ENCODE measurements at regions not wholly inside any gene's neighbourhood (a gene's known extent, or its start where the extent isn't known, plus 50 kb on each side); places are given as distances from the start of the nearest gene placed in this dataset.

DNA sequence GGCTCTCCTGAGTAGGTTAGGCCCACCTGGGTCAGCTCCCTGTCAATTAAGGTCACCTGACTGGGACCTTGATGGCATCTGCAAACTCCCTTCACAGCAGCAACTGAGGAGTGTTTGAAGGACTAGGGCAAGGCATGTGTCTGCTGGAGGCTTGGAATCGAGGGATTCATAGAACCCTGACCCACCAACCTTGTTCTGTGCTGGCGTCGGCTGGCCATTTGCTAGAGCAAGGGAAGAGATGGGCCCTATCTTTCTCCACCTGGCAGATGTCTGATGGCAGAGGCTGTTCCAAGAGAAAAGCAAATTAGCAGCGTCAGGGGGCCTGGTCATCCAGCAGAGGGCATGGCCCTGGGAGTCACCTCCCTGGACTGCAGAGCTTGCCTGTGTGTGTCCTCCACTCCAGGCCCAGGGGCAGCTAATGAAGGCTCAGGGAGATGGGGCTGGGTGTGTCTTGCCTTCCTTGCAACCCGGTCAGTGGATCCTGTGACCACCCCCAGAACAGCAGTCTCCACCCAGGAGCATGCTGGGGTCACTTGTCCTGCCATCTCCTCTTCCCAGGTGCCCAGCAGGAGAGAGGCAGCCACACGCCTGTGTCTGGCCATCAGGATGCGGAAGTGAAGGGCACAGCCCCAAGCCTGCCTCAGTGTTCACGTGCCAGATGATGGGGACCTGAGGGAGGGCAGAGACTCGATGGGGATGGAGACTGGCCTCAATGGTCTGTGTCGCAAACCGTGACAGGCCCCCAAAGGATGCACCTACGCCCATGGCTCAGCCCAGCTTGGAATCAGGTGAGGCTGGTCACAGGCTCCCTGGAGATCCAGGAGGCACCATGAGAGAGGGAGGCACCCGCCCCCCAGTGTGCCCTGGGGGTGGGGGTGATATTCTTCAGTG lies 53.9 kb downstream of the BARX1 start:
- Histone ChIP-seq H3K27ac (ENCODE audit: low read length in 2 of 2) (no peak overlapping the region), H3K9ac (ENCODE audit: low read length) (no peak overlapping the region), H3K4me3 (ENCODE audit: control extremely low read depth in 1 of 5, extremely low read depth in 1 of 5, insufficient read depth in 1 of 5, low read depth in 2 of 5, low read length in 4 of 5) (no peak overlapping the region), H3K4me1 (ENCODE audit: control insufficient read depth in 2 of 2, insufficient read depth in 2 of 2, low read length in 2 of 2) (no peaks in the 10 kb centered on the region), H3K36me3 (replicated peaks in 1 of 2; ENCODE audit: control extremely low read depth in 1 of 2, control insufficient read depth in 1 of 2, extremely low read depth in 1 of 2, insufficient read depth in 2 of 2, low read length in 1 of 2) (no peaks in the 10 kb centered on the region), H3K4me2 (replicated peaks; ENCODE audit: low read depth, low read length, poor library complexity, severe bottlenecking) (no peak overlapping the region), H4K20me1 (ENCODE audit: control insufficient read depth, insufficient read depth, low read length, poor library complexity, severe bottlenecking) (no peaks in the 10 kb centered on the region), H3K79me2 (ENCODE audit: control insufficient read depth, insufficient read depth, low read length) (no peaks in the 10 kb centered on the region), H3K9me3 (ENCODE audit: control extremely low read depth in 1 of 3, control insufficient read depth in 2 of 3, insufficient read depth in 1 of 3, low read length in 2 of 3) (peaks cover 0 to 11% (median 0%) of the 10 kb centered on the region in 3 donors), H2AFZ (ENCODE audit: insufficient read depth, low read depth, low read length, poor library complexity, severe bottlenecking) (no peak overlapping the region), H3K27me3 (replicated peaks in 1 of 4; ENCODE audit: control extremely low read depth in 1 of 4, control insufficient read depth in 3 of 4, insufficient read depth in 4 of 4, low read length in 3 of 4) (peaks cover 0 to 3% (median 0%) of the 10 kb centered on the region in 4 experiments)
- TF ChIP-seq EZH2 (IDR thresholded peaks at IDR 0.05; ENCODE audit: borderline replicate concordance, insufficient read depth, low read depth, low read length, poor library complexity, severe bottlenecking), result no peak
- TF ChIP-seq, protein P1, sequence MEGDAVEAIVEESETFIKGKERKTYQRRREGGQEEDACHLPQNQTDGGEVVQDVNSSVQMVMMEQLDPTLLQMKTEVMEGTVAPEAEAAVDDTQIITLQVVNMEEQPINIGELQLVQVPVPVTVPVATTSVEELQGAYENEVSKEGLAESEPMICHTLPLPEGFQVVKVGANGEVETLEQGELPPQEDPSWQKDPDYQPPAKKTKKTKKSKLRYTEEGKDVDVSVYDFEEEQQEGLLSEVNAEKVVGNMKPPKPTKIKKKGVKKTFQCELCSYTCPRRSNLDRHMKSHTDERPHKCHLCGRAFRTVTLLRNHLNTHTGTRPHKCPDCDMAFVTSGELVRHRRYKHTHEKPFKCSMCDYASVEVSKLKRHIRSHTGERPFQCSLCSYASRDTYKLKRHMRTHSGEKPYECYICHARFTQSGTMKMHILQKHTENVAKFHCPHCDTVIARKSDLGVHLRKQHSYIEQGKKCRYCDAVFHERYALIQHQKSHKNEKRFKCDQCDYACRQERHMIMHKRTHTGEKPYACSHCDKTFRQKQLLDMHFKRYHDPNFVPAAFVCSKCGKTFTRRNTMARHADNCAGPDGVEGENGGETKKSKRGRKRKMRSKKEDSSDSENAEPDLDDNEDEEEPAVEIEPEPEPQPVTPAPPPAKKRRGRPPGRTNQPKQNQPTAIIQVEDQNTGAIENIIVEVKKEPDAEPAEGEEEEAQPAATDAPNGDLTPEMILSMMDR (IDR thresholded peaks at IDR 0.05), result no peak
- intact Hi-C loops (cut with micrococcal nuclease), result no loop called here
- Mint-ChIP-seq H3K27ac (no peak overlapping the region), H3K9me3 (ENCODE audit: insufficient read depth) (no peaks in the 10 kb centered on the region), H3K27me3 (peaks cover 7% of the 10 kb centered on the region), H3K4me3 (no peak overlapping the region), H3K4me1 (no peaks in the 10 kb centered on the region)
- 84% methylated on average over 12 of the region's 13 CpGs for WGBS (ENCODE audit: insufficient coverage)
- DNase-seq, result no peak
- no peak for ATAC-seq (ENCODE audit: low read depth)
- ChIA-PET CTCF (no interaction called here), POLR2A (no interaction called here)

DNA sequence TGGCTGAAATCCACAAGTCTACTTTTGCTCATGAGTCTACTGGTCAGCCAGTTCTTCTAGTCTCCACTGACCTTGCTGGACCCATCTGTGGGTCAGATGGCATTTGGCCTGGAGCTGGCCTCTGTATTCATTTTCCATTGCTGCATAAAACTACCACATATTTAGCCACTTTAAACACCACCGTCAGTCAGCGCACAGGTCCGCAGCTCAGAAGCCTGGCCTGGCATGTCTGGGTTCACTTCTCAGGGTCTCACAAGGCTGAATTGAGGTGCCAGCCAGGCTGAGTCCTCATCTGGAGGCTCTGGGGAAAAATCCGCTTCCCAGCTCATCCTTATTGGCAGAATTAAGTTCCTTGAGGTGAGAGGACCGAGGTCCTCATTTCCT lies 54.7 kb downstream of the BARX1 start:
- Mint-ChIP-seq H3K27me3 (peaks cover 5% of the 10 kb centered on the region), H3K27ac (no peak overlapping the region), H3K4me1 (no peaks in the 10 kb centered on the region), H3K4me3 (no peak overlapping the region), H3K9me3 (ENCODE audit: insufficient read depth) (no peaks in the 10 kb centered on the region)
- no peak overlapping the region for H3K4me3 ChIP-seq (ENCODE audit: control extremely low read depth in 1 of 5, extremely low read depth in 1 of 5, insufficient read depth in 1 of 5, low read depth in 2 of 5, low read length in 4 of 5)
- no peak for TF ChIP-seq EZH2 (IDR thresholded peaks at IDR 0.05; ENCODE audit: borderline replicate concordance, insufficient read depth, low read depth, low read length, poor library complexity, severe bottlenecking)
- TF ChIP-seq, protein P1 (IDR thresholded peaks at IDR 0.05), result no peak
- no peaks in the 10 kb centered on the region for H3K79me2 ChIP-seq (ENCODE audit: control insufficient read depth, insufficient read depth, low read length)
- intact Hi-C loops (cut with micrococcal nuclease), result no loop called here
- no peak overlapping the region for H3K27ac ChIP-seq (ENCODE audit: low read length in 2 of 2)
- ATAC-seq (ENCODE audit: low read depth) (no peak), DNase-seq (no peak)
- H4K20me1 ChIP-seq (ENCODE audit: control insufficient read depth, insufficient read depth, low read length, poor library complexity, severe bottlenecking), result no peaks in the 10 kb centered on the region
- H3K4me2 ChIP-seq (replicated peaks; ENCODE audit: low read depth, low read length, poor library complexity, severe bottlenecking), result no peak overlapping the region
- H2AFZ ChIP-seq (ENCODE audit: insufficient read depth, low read depth, low read length, poor library complexity, severe bottlenecking), result no peak overlapping the region
- POLR2A ChIA-PET, result no interaction called here
- H3K9me3 ChIP-seq (ENCODE audit: control extremely low read depth in 1 of 3, control insufficient read depth in 2 of 3, insufficient read depth in 1 of 3, low read length in 2 of 3), result peaks cover 0 to 11% (median 0%) of the 10 kb centered on the region in 3 donors
- peaks cover 0 to 3% (median 0%) of the 10 kb centered on the region in 4 experiments for H3K27me3 ChIP-seq (replicated peaks in 1 of 4; ENCODE audit: control extremely low read depth in 1 of 4, control insufficient read depth in 3 of 4, insufficient read depth in 4 of 4, low read length in 3 of 4)
- H3K4me1 ChIP-seq (ENCODE audit: control insufficient read depth in 2 of 2, insufficient read depth in 2 of 2, low read length in 2 of 2), result no peaks in the 10 kb centered on the region
- CTCF ChIA-PET, result no interaction called here
- 97% methylated on average over 3 of the region's 5 CpGs for WGBS (ENCODE audit: insufficient coverage)
- H3K9ac ChIP-seq (ENCODE audit: low read length), result no peak overlapping the region
- no peaks in the 10 kb centered on the region for H3K36me3 ChIP-seq (replicated peaks in 1 of 2; ENCODE audit: control extremely low read depth in 1 of 2, control insufficient read depth in 1 of 2, extremely low read depth in 1 of 2, insufficient read depth in 2 of 2, low read length in 1 of 2)

All from B cell (primary cell).